Stimulated activated CD8-positive, alpha-beta memory T cell treated with anti-CD3 and anti-CD28 coated beads, Interleukin-15, amount 100 ng/mL, for 48 hours (primary cell): ENCODE measurements at regions not wholly inside any gene's neighbourhood (a gene's known extent, or its start where the extent isn't known, plus 50 kb on each side); places are given as distances from the start of the nearest gene placed in this dataset.

Experiments used
- DNase-seq, 2 donors: peaks; one replicate each; pipeline ENCODE4 v3.0.0-alpha.2; 2020; ENCODE audit warnings: low read depth in 2 of 2

GRCh38 chr5:165277661-165278060, 1772.2 kb downstream of the MAT2B start:
- DNase-seq, result no peak

- no peak for DNase-seq
Measured at GRCh38 chr5:165282491-165282890, 1777.1 kb downstream of the MAT2B start.

DNA sequence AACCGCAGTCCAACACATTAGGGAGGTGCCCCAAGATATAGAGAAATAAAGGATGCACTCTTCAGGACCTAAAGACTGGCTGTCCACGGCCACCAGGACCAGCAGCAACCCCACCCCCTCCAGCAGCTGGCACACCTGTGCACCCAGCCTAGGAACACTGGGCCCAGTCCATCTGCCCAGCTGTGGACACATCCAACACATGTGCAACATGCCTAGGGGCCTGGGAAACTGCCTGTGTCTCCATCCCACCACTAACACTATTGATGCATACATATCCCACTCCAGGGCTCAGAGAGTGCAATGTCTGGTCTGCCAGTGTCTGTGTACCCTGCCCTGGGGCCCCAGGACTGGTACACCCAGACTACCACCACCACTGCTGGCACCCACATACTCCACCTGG, 1781.3 kb downstream of the MAT2B start:
- DNase-seq, result no peak

DNA sequence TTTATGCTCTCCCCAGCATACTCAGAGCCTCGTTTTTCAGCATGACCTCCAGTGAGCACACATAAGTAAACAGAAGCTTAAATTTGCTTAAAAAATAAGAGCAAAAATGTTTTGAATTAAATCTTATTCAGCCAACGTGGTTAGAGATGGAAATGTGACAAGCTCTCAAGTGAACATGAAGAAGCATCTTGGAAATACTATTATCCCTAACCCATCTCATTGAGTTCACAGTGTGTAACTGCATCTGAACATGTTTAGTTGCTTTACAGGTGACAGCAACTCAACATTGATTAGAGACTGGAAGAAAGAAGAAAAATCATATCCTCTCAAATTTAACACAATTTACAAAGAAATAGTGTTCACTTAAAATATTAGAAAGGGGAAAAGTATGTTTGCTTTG, 1785.1 kb downstream of the MAT2B start:
- no peak for DNase-seq

DNA sequence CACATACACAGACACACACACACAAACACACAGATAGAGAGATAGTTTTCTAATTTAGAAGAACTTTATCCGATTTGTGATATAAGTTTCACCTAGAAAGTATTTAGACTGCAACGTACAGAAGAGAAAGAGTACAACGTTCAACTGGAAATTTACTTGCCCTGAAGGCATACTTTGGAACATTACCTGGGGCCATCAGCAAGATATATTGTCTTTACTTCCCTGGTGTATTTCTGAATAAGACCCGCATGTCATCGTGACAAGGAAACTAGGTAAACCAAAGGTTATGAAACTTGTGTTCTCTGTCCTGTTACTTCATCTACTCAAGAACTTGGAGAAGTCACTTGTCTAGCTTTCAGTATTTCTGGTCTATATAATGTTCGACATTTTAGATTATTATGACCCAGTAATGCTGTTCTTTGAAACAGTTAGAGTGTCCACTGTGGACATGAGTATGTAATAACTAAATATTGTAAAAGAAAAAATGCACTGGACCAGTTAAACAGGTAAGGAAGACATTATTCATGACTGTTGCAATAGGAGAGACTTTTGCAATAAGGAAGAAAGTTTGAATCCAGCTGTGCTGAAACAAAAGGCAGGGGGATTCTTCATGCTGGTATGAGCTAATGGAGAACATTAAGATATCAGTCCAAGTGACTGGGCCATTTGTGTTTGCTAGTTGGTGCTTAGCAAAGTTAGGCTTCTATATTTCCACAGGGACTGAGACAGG, 1791.1 kb downstream of the MAT2B start:
- no peak for DNase-seq

DNA sequence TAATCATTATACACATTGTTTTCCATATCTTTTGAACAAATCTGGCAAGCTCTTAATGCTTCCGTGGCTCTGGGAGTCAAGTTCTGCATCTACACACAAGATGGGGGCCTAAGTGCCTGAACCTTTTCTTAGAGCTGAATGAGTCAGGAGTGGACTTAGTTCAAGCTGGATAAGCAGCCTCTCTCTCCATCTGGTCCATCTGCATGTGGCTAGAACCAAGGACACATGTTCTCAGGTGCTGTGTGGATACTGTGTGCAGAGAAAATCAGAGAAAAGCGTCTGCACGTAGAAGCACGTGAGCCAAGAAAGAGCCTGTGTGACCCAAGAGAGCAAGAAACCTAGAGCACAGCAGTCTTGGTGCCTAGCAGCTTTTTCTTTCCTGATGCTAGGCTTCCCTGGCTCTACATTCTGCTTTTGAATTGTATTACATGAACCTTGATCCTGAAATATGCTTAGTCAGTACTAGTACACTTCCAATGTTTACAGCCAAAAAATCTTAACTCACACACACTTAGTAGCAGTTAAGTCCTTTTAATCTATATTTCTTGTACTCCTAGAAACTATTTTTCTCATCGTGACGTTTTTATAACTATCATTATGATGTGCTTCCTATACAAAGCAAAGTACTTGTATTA, 1798.9 kb downstream of the MAT2B start:
- no peak for DNase-seq

- no peak for DNase-seq
Measured at GRCh38 chr5:165305596-165305995, 1800.2 kb downstream of the MAT2B start.

- DNase-seq, result no peak
Measured at GRCh38 chr5:165309446-165309845, 1804.0 kb downstream of the MAT2B start.

- DNase-seq, result no peak
Measured at GRCh38 chr5:165310031-165310430, 1804.6 kb downstream of the MAT2B start.

GRCh38 chr5:165321912-165322311, 1816.5 kb downstream of the MAT2B start:
- DNase-seq, result no peak

DNA sequence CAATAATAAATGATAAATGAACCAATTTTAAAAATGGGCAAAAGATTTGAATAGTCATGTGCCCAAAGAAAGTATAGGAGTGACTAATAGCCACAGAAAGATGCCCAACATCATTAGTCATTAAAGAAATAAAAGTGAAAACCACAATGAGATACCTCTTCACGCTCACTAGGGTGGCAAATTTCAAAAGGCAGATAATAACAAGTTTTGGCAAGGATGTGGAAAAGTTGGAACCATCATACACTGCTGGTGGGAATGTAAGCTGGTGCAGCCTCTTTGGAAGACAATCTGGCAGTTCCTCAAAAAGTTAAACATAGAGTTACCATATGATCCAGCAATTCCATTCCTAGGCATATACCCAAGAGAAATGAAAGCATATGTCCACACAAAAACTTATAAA, 1819.8 kb downstream of the MAT2B start:
- no peak for DNase-seq

DNA sequence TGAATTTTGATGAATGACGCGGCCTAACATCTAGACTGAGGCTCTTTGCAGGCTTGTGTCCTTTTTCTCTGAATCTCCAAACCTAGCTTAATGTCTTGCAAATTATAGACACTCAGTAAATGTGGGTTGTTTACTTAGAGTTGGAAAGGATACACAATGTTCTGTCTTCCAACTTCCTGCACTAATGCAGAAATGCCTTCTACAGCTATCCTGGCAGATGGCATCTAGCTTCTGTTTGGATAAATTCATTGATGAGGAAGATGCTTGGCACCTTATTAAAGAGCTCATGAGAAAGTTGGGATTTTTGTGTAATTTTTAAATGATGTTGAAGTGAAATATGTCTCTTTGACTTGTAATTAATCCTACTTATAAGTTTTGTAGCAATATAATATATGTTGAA, 1822.2 kb downstream of the MAT2B start:
- DNase-seq, result no peak

DNA sequence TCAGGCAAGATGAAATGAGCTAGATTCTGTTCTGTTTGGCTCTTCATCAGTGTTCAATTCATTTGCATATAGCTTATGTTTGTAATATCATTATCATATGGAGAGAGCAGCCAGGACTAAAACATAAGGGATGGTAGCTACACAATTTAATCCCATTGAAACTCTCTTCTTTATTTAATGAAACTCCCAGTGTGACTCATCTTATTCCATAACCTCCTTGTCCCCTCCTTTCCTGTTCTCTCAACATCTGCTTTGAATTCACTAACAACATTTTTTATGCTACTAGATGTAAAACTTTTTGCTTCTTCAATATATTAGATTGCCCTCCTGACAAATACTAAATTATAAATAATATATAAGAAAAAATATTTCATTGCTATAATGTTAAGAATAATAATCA, 1823.4 kb downstream of the MAT2B start:
- no peak for DNase-seq

- DNase-seq, result no peak
Measured at GRCh38 chr5:165333623-165334022, 1828.2 kb downstream of the MAT2B start.

- DNase-seq, result no peak
Measured at GRCh38 chr5:165334201-165334600, 1828.8 kb downstream of the MAT2B start.

DNA sequence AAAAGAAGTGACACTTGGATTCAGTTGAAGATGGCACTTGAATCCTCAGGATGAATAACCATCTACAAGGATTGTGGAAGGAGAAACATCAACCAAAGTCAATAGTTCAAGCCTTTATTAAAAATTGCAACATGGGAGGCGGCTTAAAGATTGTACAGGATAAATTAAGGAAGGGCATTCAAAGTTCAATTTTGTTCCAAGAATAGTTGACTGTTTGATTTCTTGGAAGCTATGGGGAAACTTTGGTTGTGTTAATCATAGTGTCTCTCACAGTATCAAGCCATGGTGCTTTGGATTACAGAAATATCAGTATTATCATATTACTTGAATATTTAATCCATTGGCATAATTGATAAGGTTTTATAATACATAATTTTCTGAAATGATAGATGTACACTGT, 1844.3 kb downstream of the MAT2B start:
- no peak for DNase-seq

- DNase-seq, result no peak
Measured at GRCh38 chr5:165351342-165351741, 1845.9 kb downstream of the MAT2B start.

- DNase-seq, result no peak
Measured at GRCh38 chr5:165360366-165360765, 1854.9 kb downstream of the MAT2B start.

DNA sequence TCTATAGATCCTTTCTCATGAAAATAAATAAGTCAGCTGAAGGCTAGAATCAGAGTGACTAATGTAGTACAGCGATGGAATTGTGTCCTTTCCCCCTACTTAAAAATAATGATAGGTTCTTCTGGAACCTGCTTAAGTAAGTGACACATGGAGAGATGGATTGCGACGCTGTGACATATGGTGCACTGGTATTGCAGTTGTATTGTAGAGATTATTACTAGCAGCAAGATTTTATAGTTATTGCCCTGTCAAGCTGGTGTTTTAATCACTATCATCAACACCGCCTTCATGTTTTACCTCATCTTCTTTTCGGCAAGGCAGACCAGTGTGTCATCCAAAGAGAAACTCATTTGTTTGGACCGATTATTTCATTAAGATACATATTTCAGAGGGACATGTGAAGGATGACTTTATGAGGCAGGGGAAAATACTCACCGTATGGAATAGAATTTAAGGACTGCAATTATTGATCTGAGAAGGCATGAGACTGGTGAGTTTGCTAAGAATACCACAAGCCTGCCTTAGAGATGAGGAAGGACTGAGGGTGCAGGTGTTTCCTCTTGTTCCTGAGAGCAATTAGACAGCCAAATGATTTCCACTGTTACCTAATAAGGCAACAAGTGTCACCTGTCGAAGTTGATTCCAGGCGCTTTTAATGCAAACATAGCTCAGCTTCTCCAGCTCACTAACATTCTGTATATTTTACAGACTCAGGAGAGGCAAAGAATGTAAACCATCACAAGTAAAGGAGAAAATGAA, 1855.5 kb downstream of the MAT2B start:
- no peak for DNase-seq

- no peak for DNase-seq
Measured at GRCh38 chr5:165370233-165370632, 1864.8 kb downstream of the MAT2B start.

DNA sequence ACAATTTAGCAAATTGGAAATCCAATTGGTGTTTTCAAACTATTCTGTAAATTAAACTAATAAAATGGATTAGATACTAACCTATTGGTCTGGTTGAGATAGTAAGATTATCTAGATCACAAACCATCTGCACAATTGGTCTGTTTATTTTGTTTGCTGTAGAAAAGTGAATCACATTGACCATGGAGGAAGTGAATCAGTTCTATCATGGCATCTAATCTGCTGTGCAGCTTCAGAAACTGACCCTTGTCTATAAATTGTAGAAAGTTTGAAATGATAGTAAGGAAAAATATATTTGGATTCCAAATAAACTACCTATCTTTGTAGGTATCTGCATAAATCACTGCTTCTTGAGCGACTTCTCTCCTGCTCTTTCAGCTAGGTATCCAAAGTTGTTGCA, 1865.4 kb downstream of the MAT2B start:
- no peak for DNase-seq

GRCh38 chr5:165375201-165375600, 1869.8 kb downstream of the MAT2B start:
- no peak for DNase-seq

DNA sequence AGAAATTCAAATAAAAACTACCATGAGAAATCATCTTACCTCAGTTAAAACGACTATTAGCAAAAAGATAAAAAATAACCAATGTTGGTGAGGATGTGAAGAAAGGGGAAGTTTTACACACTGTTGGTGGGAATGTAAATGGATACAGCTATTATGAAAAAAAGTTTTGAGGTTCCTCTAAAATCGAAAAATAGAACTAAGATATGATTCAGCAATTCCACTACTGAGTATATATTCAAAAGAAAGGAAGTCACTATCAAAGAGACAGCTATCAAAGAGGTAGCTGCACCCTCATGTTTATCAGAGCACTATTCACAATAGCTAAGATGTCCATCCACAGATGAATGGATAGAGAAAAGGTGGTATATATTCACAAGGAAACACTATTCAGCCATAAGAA, 1888.4 kb downstream of the MAT2B start:
- no peak for DNase-seq
